Choroid plexus epithelial cell (primary cell): ENCODE measurements at regions not wholly inside any gene's neighbourhood (a gene's known extent, or its start where the extent isn't known, plus 50 kb on each side); places are given as distances from the start of the nearest gene placed in this dataset.

ENCODE experiments used
- DNase-seq: peaks from one replicate; pipeline ENCODE4 v3.0.0-alpha.2; 2010; ENCODE audit warnings: low read depth
- H3K4me3 ChIP-seq: 2 replicates; pipeline ENCODE4 v1.5.1; 2011; ENCODE audit warnings: low read depth, mild to moderate bottlenecking, control low read depth, low read length, moderate library complexity
- TF ChIP-seq, protein P1 (sequence below): conservative IDR thresholded peaks from 2 replicates; pipeline ENCODE4 v1.5.1; 2011; ENCODE audit warnings: low read depth, mild to moderate bottlenecking, control low read depth, inconsistent platforms, low read length, moderate library complexity

DNA sequence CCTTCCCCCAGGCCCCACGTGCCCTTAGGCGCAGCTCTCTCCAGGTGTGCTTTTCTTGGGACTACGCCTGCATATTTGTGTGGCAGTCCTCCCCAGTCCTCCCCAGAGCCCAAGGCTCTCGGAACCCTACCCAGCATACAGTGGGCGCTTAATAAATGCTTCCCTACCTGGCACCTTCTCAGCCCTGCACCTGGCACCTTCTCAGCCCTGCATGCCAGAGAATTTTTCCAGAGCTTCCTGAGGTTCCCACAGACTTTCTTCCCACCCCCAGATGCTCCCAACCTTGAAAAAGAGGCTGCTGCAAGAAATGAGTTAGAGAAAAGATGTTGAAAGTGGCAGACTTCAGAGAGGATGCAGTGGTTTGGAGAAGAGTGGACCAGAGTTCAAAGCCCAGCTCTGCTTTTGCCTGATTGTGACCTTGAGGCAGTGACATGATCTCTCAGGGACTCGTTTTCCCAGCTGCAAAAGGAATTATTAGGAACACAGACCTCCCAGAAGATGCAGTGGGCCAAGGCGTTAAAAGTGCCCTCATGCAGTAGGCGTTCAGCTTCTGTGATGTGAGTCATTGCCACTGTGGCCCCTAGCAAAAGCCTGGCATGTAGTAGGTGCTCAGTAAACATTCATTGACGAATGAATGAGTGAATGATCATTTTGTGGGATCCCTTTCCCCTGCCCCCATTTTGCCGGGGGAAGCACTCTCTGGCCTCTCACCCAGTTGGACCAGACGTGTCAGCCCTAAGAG lies 167.2 kb downstream of the PHETA1 start:
- DNase-seq = no peak
- H3K4me3 ChIP-seq = no peak overlapping the region
- TF ChIP-seq, protein P1, sequence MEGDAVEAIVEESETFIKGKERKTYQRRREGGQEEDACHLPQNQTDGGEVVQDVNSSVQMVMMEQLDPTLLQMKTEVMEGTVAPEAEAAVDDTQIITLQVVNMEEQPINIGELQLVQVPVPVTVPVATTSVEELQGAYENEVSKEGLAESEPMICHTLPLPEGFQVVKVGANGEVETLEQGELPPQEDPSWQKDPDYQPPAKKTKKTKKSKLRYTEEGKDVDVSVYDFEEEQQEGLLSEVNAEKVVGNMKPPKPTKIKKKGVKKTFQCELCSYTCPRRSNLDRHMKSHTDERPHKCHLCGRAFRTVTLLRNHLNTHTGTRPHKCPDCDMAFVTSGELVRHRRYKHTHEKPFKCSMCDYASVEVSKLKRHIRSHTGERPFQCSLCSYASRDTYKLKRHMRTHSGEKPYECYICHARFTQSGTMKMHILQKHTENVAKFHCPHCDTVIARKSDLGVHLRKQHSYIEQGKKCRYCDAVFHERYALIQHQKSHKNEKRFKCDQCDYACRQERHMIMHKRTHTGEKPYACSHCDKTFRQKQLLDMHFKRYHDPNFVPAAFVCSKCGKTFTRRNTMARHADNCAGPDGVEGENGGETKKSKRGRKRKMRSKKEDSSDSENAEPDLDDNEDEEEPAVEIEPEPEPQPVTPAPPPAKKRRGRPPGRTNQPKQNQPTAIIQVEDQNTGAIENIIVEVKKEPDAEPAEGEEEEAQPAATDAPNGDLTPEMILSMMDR = no peak

- TF ChIP-seq, protein P1 = no peak
- H3K4me3 ChIP-seq = no peak overlapping the region
- DNase-seq = no peak
These were observed 167.9 kb downstream of the PHETA1 start for GRCh38 chr12:111201036-111201435.

DNA sequence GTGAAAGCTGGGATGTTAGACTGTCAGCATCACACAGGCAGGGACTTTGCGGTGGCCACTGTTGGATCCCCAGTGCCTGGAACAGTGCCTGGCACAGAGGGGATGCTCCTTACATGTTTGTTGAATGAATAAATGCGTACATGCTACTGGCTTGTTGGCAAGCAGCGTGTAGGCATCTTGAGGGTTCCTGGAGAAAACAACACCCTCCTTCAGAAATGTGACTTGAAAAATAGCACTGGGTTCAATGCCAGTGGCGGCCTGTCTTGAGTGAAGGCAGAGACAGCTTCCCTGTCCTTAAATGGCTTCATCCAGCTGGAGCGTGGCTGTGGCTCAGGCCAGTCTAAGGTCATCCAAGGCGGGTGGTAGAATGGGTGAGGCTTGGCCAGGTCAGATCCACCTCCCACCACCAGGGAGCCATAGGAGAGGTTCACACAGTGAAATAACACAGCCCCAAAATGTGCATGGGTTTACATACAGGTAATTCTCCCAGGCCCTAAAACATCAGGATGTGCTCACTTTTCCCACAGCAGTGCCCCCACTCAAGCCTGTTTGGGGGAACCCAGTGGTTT lies 171.4 kb downstream of the PHETA1 start:
- TF ChIP-seq, protein P1 = no peak
- no peak overlapping the region for H3K4me3 ChIP-seq
- no peak for DNase-seq

DNA sequence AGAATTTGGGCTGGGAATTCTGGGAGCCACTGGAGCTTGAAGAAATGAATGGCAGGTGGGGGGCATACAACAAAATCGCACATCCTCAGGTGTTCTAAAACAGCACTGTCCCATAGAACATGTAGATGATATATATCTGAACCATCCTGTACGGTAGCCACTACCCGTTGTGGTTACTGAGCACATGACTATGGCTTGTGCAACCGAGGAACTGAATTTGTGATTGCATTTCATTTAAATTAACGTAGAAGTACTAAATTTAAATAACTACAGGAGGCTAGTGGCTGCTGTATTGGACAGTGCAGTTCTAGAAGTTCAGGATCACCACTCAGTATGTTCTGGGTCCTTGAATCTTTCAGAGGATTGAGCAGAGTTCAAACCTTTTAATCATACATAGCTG lies 172.4 kb downstream of the PHETA1 start:
- DNase-seq = no peak
- H3K4me3 ChIP-seq = no peak overlapping the region
- TF ChIP-seq, protein P1 = no peak

DNA sequence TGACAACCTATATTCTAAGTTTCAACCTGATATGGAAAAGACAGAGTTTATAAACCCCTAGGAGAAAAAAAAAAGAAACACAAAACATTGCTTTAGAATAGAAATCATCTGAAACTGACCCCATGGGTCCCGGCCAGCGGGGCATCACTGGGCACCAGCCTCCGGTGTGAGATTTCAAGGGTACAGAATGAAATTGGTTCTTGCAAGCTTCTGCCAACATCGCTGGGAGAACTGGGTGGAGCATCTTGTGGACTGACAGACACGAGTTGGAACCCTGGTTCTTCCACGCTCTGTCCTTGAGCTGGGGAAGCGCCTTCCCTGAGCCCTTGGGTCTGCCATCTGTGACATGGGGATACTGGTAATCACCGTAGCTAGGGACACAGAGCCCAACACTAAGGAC lies 173.6 kb downstream of the PHETA1 start:
- TF ChIP-seq, protein P1 = no peak
- H3K4me3 ChIP-seq = no peak overlapping the region
- DNase-seq = no peak

DNA sequence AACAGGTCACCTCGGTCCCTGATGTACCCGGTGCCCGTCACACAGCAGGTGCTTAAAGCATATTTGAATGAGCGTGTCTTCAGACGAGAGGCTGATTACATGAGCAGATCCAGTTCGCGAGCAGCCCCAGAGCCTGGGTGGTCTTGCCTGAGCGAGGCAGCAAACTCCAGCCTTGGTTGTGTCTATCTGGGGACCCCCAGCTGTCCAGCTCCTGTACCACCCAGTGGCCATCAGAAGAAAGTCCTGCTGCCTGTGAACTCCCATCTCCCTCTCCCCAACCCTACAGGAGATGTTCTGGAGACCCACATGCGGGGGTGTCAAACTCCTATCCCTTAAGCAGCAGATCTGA lies 174.2 kb downstream of the PHETA1 start:
- TF ChIP-seq, protein P1 = no peak
- no peak for DNase-seq
- no peak overlapping the region for H3K4me3 ChIP-seq

DNA sequence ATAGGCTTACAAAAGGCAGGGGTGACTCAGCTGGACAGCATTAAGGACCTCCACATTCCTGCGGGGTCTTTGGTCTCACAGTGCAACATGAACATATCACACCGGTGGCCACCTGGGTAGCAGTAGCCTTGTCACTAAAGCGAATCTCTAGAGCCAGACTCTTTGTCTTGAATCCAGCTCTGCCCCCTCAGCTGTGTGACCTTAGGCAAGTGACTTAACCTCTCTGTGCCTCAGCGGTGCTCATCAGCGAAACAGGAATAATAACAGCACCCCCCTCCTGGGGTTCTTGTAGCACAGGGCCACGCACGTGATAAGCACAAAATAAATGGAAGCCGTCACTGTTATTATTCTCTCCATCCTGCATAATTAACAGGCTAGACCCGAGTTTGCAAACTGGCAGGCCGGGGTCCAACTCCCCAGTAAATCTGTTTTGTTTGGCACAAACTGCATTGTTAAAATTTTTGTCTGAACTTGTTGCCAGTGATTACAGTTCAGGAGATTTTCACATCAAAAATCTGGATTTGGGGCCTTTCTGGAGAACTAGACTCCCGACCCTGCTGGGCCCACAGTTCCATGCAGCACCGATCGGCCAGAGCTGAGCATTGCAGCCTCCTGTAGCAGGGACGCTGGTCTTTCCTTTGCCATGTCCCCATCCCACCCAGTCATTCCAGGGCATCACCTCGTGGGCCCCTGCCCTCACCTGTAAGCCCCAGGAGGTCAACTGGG lies 174.8 kb downstream of the PHETA1 start:
- no peak for DNase-seq
- H3K4me3 ChIP-seq = no peak overlapping the region
- TF ChIP-seq, protein P1 = no peak
